SU-DHL-6 (cell line): ENCODE measurements at regions not wholly inside any gene's neighbourhood (a gene's known extent, or its start where the extent isn't known, plus 50 kb on each side); places are given as distances from the start of the nearest gene placed in this dataset.

Experiments used
- H2AFZ ChIP-seq: fragments of 200-600 bp; sonication (generic); 2 replicates; pipeline ENCODE4 v1.6.1; 2014; ENCODE audit warnings: low read depth, mild to moderate bottlenecking, moderate library complexity, mixed read lengths, antibody characterized with exemption, low read length; ENCODE audit not compliant: severe bottlenecking
- H3F3A ChIP-seq: fragments of 200-600 bp; shearing (Covaris generic); 2 replicates; pipeline ENCODE4 v1.6.0; 2016; ENCODE audit warnings: antibody characterized with exemption, mild to moderate bottlenecking; ENCODE audit not compliant: insufficient read depth
- H3K27ac ChIP-seq: fragments of 200-600 bp; sonication (generic); 2 replicates; pipeline ENCODE4 v1.5.1; 2016; ENCODE audit warnings: low read depth, mild to moderate bottlenecking, low read length, moderate library complexity, mixed read lengths
- H3K27me3 ChIP-seq: fragments of 200-600 bp; sonication (generic), shearing (Covaris generic); 2 replicates; pipeline ENCODE4 v1.6.0; 2014; ENCODE audit warnings: mild to moderate bottlenecking, low read length
- H3K36me3 ChIP-seq: fragments of 200-600 bp; sonication (generic); 2 replicates; pipeline ENCODE4 v1.6.1; 2014; ENCODE audit warnings: mild to moderate bottlenecking, low read length, mixed read lengths
- H3K4me2 ChIP-seq: fragments of 300-600, 200-600 bp; shearing (Covaris generic), sonication (generic); 2 replicates; pipeline ENCODE4 v1.6.0; 2014; ENCODE audit warnings: low read length, low read depth, mild to moderate bottlenecking; ENCODE audit not compliant: poor library complexity, severe bottlenecking
- H3K4me3 ChIP-seq: fragments of 200-600 bp; sonication (generic); 2 replicates; pipeline ENCODE4 v1.5.1; 2014; ENCODE audit warnings: antibody characterized with exemption, low read length, mild to moderate bottlenecking, mixed read lengths; ENCODE audit not compliant: insufficient read depth, poor library complexity, severe bottlenecking
- H3K79me2 ChIP-seq: fragments of 200-600 bp; sonication (generic); 2 replicates; pipeline ENCODE4 v1.6.1; 2014; ENCODE audit warnings: mild to moderate bottlenecking, low read length, moderate library complexity; ENCODE audit not compliant: insufficient read depth
- H3K9ac ChIP-seq: fragments of 200-600 bp; sonication (generic); 2 replicates; pipeline ENCODE4 v1.7.0; 2014; ENCODE audit warnings: mild to moderate bottlenecking, low read length
- H3K9me2 ChIP-seq: fragments of 200-600 bp; sonication (generic); replicated peaks from 2 replicates; pipeline ENCODE4 v1.6.1; 2014; ENCODE audit warnings: low read length; ENCODE audit not compliant: insufficient read depth
- H3K9me3 ChIP-seq: fragments of 200-600 bp; sonication (generic); 2 replicates; pipeline ENCODE4 v1.6.1; 2014; ENCODE audit warnings: low read length, mixed read lengths; ENCODE audit not compliant: insufficient read depth
- H4K20me1 ChIP-seq: fragments of 200-600 bp; sonication (generic); 2 replicates; pipeline ENCODE4 v1.6.1; 2014; ENCODE audit warnings: low read depth, mild to moderate bottlenecking, antibody characterized with exemption, low read length, moderate library complexity, mixed read lengths
- CTCF ChIP-seq: fragments of 200-600 bp; sonication (generic); IDR thresholded peaks from one replicate; pipeline ENCODE4 v1.5.1; 2017; ENCODE audit warnings: antibody characterized with exemption, mild to moderate bottlenecking, low read length, moderate library complexity; ENCODE audit not compliant: insufficient read depth, poor library complexity, severe bottlenecking
- EZH2phosphoT487 ChIP-seq: fragments of 200-600 bp; sonication (generic), shearing (Covaris generic); conservative IDR thresholded peaks from 2 replicates; pipeline ENCODE4 v1.6.1; 2018; ENCODE audit warnings: mild to moderate bottlenecking, antibody characterized with exemption, low read length, moderate library complexity, mixed read lengths

GRCh38 chr5:13994621-13995253 is 50.2 kb upstream of the DNAH5 start:
- Histone ChIP-seq H3F3A (no peaks in the 10 kb centered on the region), H3K4me3 (no peak overlapping the region), H3K9me3 (no peaks in the 10 kb centered on the region), H2AFZ (no peak overlapping the region), H3K27me3 (no peaks in the 10 kb centered on the region), H3K4me2 (no peak overlapping the region), H4K20me1 (no peaks in the 10 kb centered on the region), H3K36me3 (no peaks in the 10 kb centered on the region), H3K9me2 (no peaks in the 10 kb centered on the region), H3K9ac (no peak overlapping the region), H3K27ac (no peak overlapping the region), H3K79me2 (no peaks in the 10 kb centered on the region)
- TF ChIP-seq CTCF = no peak
- TF ChIP-seq EZH2phosphoT487 = no peak
